Fibroblast of villous mesenchyme (primary cell): ENCODE measurements at regions not wholly inside any gene's neighbourhood (a gene's known extent, or its start where the extent isn't known, plus 50 kb on each side); places are given as distances from the start of the nearest gene placed in this dataset.

Experiments used
- DNase-seq: peaks from one replicate; pipeline ENCODE4 v3.0.0-alpha.2; 2010; ENCODE audit warnings: low read depth
- H3K4me3 ChIP-seq: 2 replicates; pipeline ENCODE4 v1.5.1; 2011; ENCODE audit warnings: low read depth, mild to moderate bottlenecking, low read length
- CTCF ChIP-seq: IDR thresholded peaks from 2 replicates; pipeline ENCODE4 v1.5.1; 2012; ENCODE audit warnings: low read depth, mild to moderate bottlenecking, low read length; ENCODE audit not compliant: insufficient read depth

GRCh38 chr3:59270209-59270608, 220.4 kb upstream of the CFAP20DC start:
- TF ChIP-seq CTCF, result no peak

GRCh38 chr3:59268170-59268569, 218.3 kb upstream of the CFAP20DC start:
- no peak for TF ChIP-seq CTCF
- H3K4me3 ChIP-seq, result no peak overlapping the region
- DNase-seq, result no peak

More at GRCh38 chr3:59270209-59270608, 220.4 kb upstream of the CFAP20DC start:
- DNase-seq, result no peak
- H3K4me3 ChIP-seq, result no peak overlapping the region

GRCh38 chr3:59267021-59267420, 217.2 kb upstream of the CFAP20DC start:
- no peak for TF ChIP-seq CTCF
- DNase-seq, result no peak
- H3K4me3 ChIP-seq, result no peak overlapping the region

GRCh38 chr3:59266551-59266950, 216.7 kb upstream of the CFAP20DC start:
- TF ChIP-seq CTCF, result no peak
- no peak overlapping the region for H3K4me3 ChIP-seq
- DNase-seq, result no peak

- H3K4me3 ChIP-seq, result no peak overlapping the region
- DNase-seq, result no peak
- no peak for TF ChIP-seq CTCF
Measured at GRCh38 chr3:59265566-59265965, 215.7 kb upstream of the CFAP20DC start.

GRCh38 chr3:59264366-59264765, 214.5 kb upstream of the CFAP20DC start:
- no peak for TF ChIP-seq CTCF
- H3K4me3 ChIP-seq, result no peak overlapping the region
- no peak for DNase-seq

- no peak overlapping the region for H3K4me3 ChIP-seq
- no peak for DNase-seq
- TF ChIP-seq CTCF, result no peak
Measured at GRCh38 chr3:59263152-59263551, 213.3 kb upstream of the CFAP20DC start.
